ENCODE measurements at regions not wholly inside any gene's neighbourhood (a gene's known extent, or its start where the extent isn't known, plus 50 kb on each side); places are given as distances from the start of the nearest gene placed in this dataset.

GRCh38 chr18:48488388-48488850, 50.4 kb upstream of the CTIF start:
- TF ChIP-seq, protein P1, sequence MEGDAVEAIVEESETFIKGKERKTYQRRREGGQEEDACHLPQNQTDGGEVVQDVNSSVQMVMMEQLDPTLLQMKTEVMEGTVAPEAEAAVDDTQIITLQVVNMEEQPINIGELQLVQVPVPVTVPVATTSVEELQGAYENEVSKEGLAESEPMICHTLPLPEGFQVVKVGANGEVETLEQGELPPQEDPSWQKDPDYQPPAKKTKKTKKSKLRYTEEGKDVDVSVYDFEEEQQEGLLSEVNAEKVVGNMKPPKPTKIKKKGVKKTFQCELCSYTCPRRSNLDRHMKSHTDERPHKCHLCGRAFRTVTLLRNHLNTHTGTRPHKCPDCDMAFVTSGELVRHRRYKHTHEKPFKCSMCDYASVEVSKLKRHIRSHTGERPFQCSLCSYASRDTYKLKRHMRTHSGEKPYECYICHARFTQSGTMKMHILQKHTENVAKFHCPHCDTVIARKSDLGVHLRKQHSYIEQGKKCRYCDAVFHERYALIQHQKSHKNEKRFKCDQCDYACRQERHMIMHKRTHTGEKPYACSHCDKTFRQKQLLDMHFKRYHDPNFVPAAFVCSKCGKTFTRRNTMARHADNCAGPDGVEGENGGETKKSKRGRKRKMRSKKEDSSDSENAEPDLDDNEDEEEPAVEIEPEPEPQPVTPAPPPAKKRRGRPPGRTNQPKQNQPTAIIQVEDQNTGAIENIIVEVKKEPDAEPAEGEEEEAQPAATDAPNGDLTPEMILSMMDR (IDR thresholded peaks at IDR 0.05; ENCODE audit: low read depth, low read length) = no peak
- H3K4me3 ChIP-seq = no peak overlapping the region
- H3K27ac ChIP-seq = peak overlapping the region; percentile 92
- no peaks in the 10 kb centered on the region for H3K36me3 ChIP-seq
- no peaks in the 10 kb centered on the region for H3K27me3 ChIP-seq
- no peaks in the 10 kb centered on the region for H3K9me3 ChIP-seq (ENCODE audit: low read depth)
- peak; percentile 94 to 98 for DNase-seq (ENCODE audit: low read depth in 1 of 2, low spot score in 1 of 2)
- peaks cover 7% of the 10 kb centered on the region for H3K4me1 ChIP-seq (ENCODE audit: low read depth)

DNA sequence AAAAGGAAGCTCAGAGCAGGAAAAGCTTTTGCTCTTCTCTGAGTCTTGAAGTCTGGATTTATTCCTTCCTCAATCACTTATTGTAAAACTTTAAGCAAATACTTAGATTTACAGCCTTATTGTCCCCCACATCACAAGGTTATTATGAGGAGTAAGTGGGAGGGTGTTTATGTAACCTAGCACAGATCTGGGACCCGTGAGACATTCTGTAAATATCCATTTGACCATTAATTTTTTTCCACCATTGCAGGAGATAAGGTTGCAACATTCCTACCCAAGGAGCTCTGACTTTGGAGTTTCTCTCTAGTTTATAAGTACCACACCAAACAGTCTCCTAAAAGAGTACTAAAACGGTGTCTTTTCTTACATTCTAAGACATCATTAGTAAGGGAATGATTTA, 52.1 kb upstream of the CTIF start:
- H3K4me3 ChIP-seq = no peak overlapping the region
- H3K36me3 ChIP-seq = no peaks in the 10 kb centered on the region
- TF ChIP-seq, protein P1 (IDR thresholded peaks at IDR 0.05; ENCODE audit: low read depth, low read length) = no peak
- H3K4me1 ChIP-seq (ENCODE audit: low read depth) = peaks cover 7% of the 10 kb centered on the region
- no peaks in the 10 kb centered on the region for H3K27me3 ChIP-seq
- peak in 1 of 2 donors; percentile 80 for DNase-seq (ENCODE audit: low read depth in 1 of 2, low spot score in 1 of 2)
- H3K9me3 ChIP-seq (ENCODE audit: low read depth) = no peaks in the 10 kb centered on the region
- H3K27ac ChIP-seq = no peak overlapping the region

GRCh38 chr18:48485828-48486405, 52.9 kb upstream of the CTIF start:
- Histone ChIP-seq H3K9me3 (ENCODE audit: low read depth) (no peaks in the 10 kb centered on the region), H3K36me3 (no peaks in the 10 kb centered on the region), H3K4me3 (no peak overlapping the region), H3K27me3 (no peaks in the 10 kb centered on the region), H3K4me1 (ENCODE audit: low read depth) (peaks cover 7% of the 10 kb centered on the region), H3K27ac (no peak overlapping the region)
- TF ChIP-seq, protein P1 (IDR thresholded peaks at IDR 0.05; ENCODE audit: low read depth, low read length) = no peak
- DNase-seq (ENCODE audit: low read depth in 1 of 2, low spot score in 1 of 2) = no peak

GRCh38 chr18:48481092-48481491, 57.7 kb upstream of the CTIF start:
- Histone ChIP-seq H3K27ac (no peak overlapping the region), H3K27me3 (no peaks in the 10 kb centered on the region), H3K4me1 (ENCODE audit: low read depth) (no peaks in the 10 kb centered on the region), H3K4me3 (no peak overlapping the region), H3K36me3 (no peaks in the 10 kb centered on the region), H3K9me3 (ENCODE audit: low read depth) (no peaks in the 10 kb centered on the region)
- TF ChIP-seq, protein P1 (IDR thresholded peaks at IDR 0.05; ENCODE audit: low read depth, low read length) = no peak
- DNase-seq (ENCODE audit: low read depth in 1 of 2, low spot score in 1 of 2) = no peak

DNA sequence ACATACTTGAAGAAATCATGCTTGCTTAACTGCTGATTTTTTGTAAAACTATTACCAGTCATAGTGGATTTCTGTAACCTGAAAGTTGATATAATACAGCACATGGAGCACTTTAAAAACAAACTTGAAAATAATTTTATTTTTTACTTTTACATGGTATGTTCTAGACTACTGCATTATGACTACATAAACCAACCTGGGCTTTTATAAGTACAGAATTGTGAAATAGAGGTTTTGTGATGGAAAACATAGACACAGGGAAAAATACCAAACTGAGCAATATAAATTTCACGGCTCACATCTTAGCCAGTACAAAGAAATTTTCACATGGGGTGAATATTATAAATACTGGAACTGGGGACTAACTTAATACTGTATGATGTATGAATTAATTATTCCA, 59.3 kb upstream of the CTIF start:
- H3K4me1 ChIP-seq (ENCODE audit: low read depth) = no peaks in the 10 kb centered on the region
- no peak overlapping the region for H3K4me3 ChIP-seq
- H3K27me3 ChIP-seq = no peaks in the 10 kb centered on the region
- DNase-seq (ENCODE audit: low read depth in 1 of 2, low spot score in 1 of 2) = no peak
- H3K27ac ChIP-seq = no peak overlapping the region
- H3K9me3 ChIP-seq (ENCODE audit: low read depth) = no peaks in the 10 kb centered on the region
- TF ChIP-seq, protein P1 (IDR thresholded peaks at IDR 0.05; ENCODE audit: low read depth, low read length) = no peak
- no peaks in the 10 kb centered on the region for H3K36me3 ChIP-seq
